Fibroblast of lung (primary cell): ENCODE measurements at regions not wholly inside any gene's neighbourhood (a gene's known extent, or its start where the extent isn't known, plus 50 kb on each side); places are given as distances from the start of the nearest gene placed in this dataset.

ENCODE experiments used
- DNase-seq, 2 donors: peaks; one replicate each; pipeline versions ENCODE4 v3.0.0 to v3.0.0-alpha.2; 2010; ENCODE audit warnings: low read depth in 2 of 2
- H2AFZ ChIP-seq: 2 replicates; pipeline ENCODE4 v1.5.1; 2012; ENCODE audit warnings: low read length, control low read depth, inconsistent platforms
- H3K27ac ChIP-seq: 2 replicates; pipeline ENCODE4 v1.5.1; 2011; ENCODE audit warnings: low read length, control low read depth; ENCODE audit not compliant: insufficient read depth
- H3K27me3 ChIP-seq: 2 replicates; pipeline ENCODE4 v1.5.1; 2011; ENCODE audit warnings: mild to moderate bottlenecking, low read length; ENCODE audit not compliant: control insufficient read depth, insufficient read depth
- H3K36me3 ChIP-seq: 2 replicates; pipeline ENCODE4 v1.5.1; 2011; ENCODE audit warnings: low read length; ENCODE audit not compliant: control insufficient read depth, insufficient read depth
- H3K4me1 ChIP-seq: 2 replicates; pipeline ENCODE4 v1.5.1; 2011; ENCODE audit warnings: low read length; ENCODE audit not compliant: control insufficient read depth, insufficient read depth; ENCODE audit errors: extremely low read depth
- H3K4me2 ChIP-seq: 2 replicates; pipeline ENCODE4 v1.5.1; 2011; ENCODE audit warnings: low read length, control low read depth; ENCODE audit not compliant: insufficient read depth; ENCODE audit errors: extremely low read depth
- H3K4me3 ChIP-seq, 4 experiments: fragments of 200-600 bp in 1 of 4; sonication (generic) in 1 of 4; replicated peaks in 1 of 4; 2 replicates each; pipeline ENCODE4 v1.5.1; 2011 to 2016; ENCODE audit warnings: low read length in 4 of 4, low read depth in 3 of 4, mild to moderate bottlenecking in 3 of 4, control low read depth in 2 of 4, inconsistent platforms in 1 of 4, mixed read lengths in 1 of 4; ENCODE audit not compliant: insufficient read depth in 1 of 4; ENCODE audit errors: control extremely low read depth in 1 of 4
- H3K79me2 ChIP-seq: 2 replicates; pipeline ENCODE4 v1.5.1; 2012; ENCODE audit warnings: mild to moderate bottlenecking, low read length, inconsistent platforms; ENCODE audit not compliant: control insufficient read depth, insufficient read depth
- H3K9ac ChIP-seq: 2 replicates; pipeline ENCODE4 v1.5.1; 2011; ENCODE audit warnings: mild to moderate bottlenecking, low read length, control low read depth; ENCODE audit not compliant: insufficient read depth
- H3K9me3 ChIP-seq: 2 replicates; pipeline ENCODE4 v1.5.1; 2012; ENCODE audit warnings: low read depth, low read length; ENCODE audit not compliant: control insufficient read depth, insufficient read depth
- H4K20me1 ChIP-seq: 2 replicates; pipeline ENCODE4 v1.5.1; 2011; ENCODE audit warnings: low read length; ENCODE audit not compliant: control insufficient read depth, insufficient read depth; ENCODE audit errors: extremely low read depth
- CTCF ChIP-seq, 2 donors: IDR thresholded peaks in 1 of 2; conservative IDR thresholded peaks in 1 of 2; 1 replicate in 1 of 2; 2 replicates in 1 of 2; pipeline ENCODE4 v1.5.1; 2011 to 2012; ENCODE audit warnings: low read length in 2 of 2, control low read depth in 1 of 2, inconsistent platforms in 1 of 2, low read depth in 1 of 2, mild to moderate bottlenecking in 1 of 2
- EZH2 ChIP-seq: IDR thresholded peaks from 2 replicates; pipeline ENCODE4 v1.5.1; 2012; ENCODE audit warnings: low read length, control low read depth, mild to moderate bottlenecking; ENCODE audit errors: missing control alignments

GRCh38 chr6:140388192-140388802 is 1013.8 kb upstream of the CITED2 start:
- Histone ChIP-seq H3K9me3 (no peaks in the 10 kb centered on the region), H3K79me2 (no peaks in the 10 kb centered on the region), H3K9ac (no peak overlapping the region), H3K27ac (no peak overlapping the region), H3K4me3 (no peak overlapping the region), H4K20me1 (no peaks in the 10 kb centered on the region), H2AFZ (no peak overlapping the region), H3K4me2 (no peak overlapping the region), H3K36me3 (no peaks in the 10 kb centered on the region), H3K4me1 (no peaks in the 10 kb centered on the region), H3K27me3 (no peaks in the 10 kb centered on the region)
- TF ChIP-seq CTCF (conservative IDR thresholded peaks at IDR 0.05 in 1 of 2, IDR thresholded peaks at IDR 0.05 in 1 of 2; ENCODE audit: low read depth in 1 of 2, low read length in 2 of 2) (no peak), EZH2 (no peak)
- no peak for DNase-seq

- Histone ChIP-seq H3K79me2 (no peaks in the 10 kb centered on the region), H3K36me3 (no peaks in the 10 kb centered on the region), H2AFZ (no peak overlapping the region), H3K27ac (no peak overlapping the region), H3K4me2 (no peak overlapping the region), H3K27me3 (no peaks in the 10 kb centered on the region), H4K20me1 (no peaks in the 10 kb centered on the region), H3K4me3 (no peak overlapping the region), H3K9ac (no peak overlapping the region), H3K4me1 (peaks cover 4% of the 10 kb centered on the region), H3K9me3 (no peaks in the 10 kb centered on the region)
- no peak for DNase-seq
- TF ChIP-seq CTCF (conservative IDR thresholded peaks at IDR 0.05 in 1 of 2, IDR thresholded peaks at IDR 0.05 in 1 of 2; ENCODE audit: low read depth in 1 of 2, low read length in 2 of 2), result no peak
- TF ChIP-seq EZH2, result no peak
Measured at GRCh38 chr6:140385679-140386078, 1011.2 kb upstream of the CITED2 start.

- Histone ChIP-seq H3K4me2 (no peak overlapping the region), H3K27me3 (no peaks in the 10 kb centered on the region), H3K4me1 (peaks cover 8% of the 10 kb centered on the region), H3K27ac (no peak overlapping the region), H2AFZ (peak overlapping the region; percentile 15), H3K79me2 (no peaks in the 10 kb centered on the region), H3K36me3 (no peaks in the 10 kb centered on the region), H3K9me3 (no peaks in the 10 kb centered on the region), H3K4me3 (no peak overlapping the region), H3K9ac (no peak overlapping the region), H4K20me1 (no peaks in the 10 kb centered on the region)
- no peak for DNase-seq
- no peak for TF ChIP-seq CTCF (conservative IDR thresholded peaks at IDR 0.05 in 1 of 2, IDR thresholded peaks at IDR 0.05 in 1 of 2; ENCODE audit: low read depth in 1 of 2, low read length in 2 of 2)
- no peak for TF ChIP-seq EZH2
Measured at GRCh38 chr6:140382355-140382754, 1007.9 kb upstream of the CITED2 start.
